Epithelial cell of proximal tubule (primary cell): ENCODE measurements at regions not wholly inside any gene's neighbourhood (a gene's known extent, or its start where the extent isn't known, plus 50 kb on each side); places are given as distances from the start of the nearest gene placed in this dataset.

Experiments used
- DNase-seq: peaks from one replicate; pipeline ENCODE4 v3.0.0-alpha.2; 2011; ENCODE audit warnings: low read depth
- H3K4me3 ChIP-seq: 2 replicates; pipeline ENCODE4 v1.5.1; 2011; ENCODE audit warnings: low read depth, mild to moderate bottlenecking, low read length
- CTCF ChIP-seq: conservative IDR thresholded peaks from 2 replicates; pipeline ENCODE4 v1.5.1; 2012; ENCODE audit warnings: low read depth, mild to moderate bottlenecking, low read length

GRCh38 chr15:25106209-25106608, 151.4 kb downstream of the SNRPN start:
- TF ChIP-seq CTCF, result no peak
- H3K4me3 ChIP-seq, result no peak overlapping the region
- no peak for DNase-seq

DNA sequence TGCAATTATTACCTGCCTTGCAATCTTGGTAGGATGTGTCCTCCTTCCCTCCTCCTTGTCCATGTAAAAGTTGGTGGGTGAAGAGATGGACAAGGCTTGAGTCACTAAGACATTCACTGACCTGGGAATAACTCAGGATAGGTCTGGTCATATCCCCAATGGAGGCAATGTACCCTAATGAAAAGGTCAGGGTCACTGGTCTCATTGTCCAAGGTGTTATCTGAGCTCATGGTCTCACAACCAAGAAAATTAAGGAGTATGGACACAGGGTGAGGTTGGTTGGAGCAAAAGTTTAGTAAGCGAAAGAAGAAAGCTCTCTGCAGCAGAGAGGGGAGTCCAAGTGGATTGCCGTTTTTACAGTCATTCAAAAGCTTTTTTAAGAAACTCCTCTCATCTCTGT, 179.0 kb downstream of the SNRPN start:
- no peak for TF ChIP-seq CTCF
- no peak for DNase-seq
- H3K4me3 ChIP-seq, result no peak overlapping the region

- TF ChIP-seq CTCF, result peak; percentile 33
- H3K4me3 ChIP-seq, result no peak overlapping the region
- no peak for DNase-seq
Measured at GRCh38 chr15:25134546-25134945, 179.8 kb downstream of the SNRPN start.

DNA sequence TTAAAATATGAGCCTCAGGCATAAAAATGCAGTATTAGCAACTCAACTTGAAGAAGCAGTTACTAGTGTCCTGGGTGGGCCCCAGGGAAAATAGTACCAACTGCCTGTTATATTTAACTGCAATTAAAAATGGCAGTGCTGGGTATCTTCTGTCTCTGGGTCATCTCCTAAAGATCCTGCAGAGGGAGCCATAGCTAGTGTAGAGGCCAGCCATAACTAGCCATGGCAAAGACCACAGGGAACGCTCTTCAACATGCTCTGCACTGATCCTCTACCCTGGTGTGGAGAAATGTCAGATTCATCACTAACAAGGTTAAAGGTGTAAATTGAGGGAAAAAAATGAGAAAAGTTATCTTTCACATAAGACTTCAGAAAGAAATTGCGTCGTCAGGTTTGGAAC, 181.3 kb downstream of the SNRPN start:
- DNase-seq, result no peak
- TF ChIP-seq CTCF, result peak; percentile 47
- no peak overlapping the region for H3K4me3 ChIP-seq

DNA sequence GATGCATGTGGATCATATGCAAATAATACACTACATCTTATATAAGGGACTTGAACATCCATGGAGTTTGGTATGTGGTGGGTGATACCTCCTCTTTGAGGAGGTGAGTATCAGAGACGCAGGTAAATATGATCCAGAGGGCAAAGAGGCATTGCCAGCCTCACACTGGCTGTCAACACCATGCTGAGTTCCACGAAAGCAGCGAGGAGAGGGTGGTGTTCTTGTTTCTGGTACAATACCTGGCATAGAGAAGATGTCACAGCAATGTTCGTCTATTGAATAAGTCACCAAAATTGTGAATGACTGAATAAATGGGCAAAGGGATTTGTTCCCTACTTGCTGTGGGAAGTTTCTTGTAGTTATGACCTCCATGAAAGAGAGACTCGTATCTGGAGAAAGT, 182.2 kb downstream of the SNRPN start:
- no peak overlapping the region for H3K4me3 ChIP-seq

GRCh38 chr15:25169318-25169717, 214.5 kb downstream of the SNRPN start:
- H3K4me3 ChIP-seq, result no peak overlapping the region
- no peak for TF ChIP-seq CTCF
- DNase-seq, result no peak

More for the DNA sequence above, 182.2 kb downstream of the SNRPN start:
- DNase-seq, result no peak
- no peak for TF ChIP-seq CTCF

GRCh38 chr15:25170113-25170731, 215.4 kb downstream of the SNRPN start:
- TF ChIP-seq CTCF, result no peak
- no peak for DNase-seq
- H3K4me3 ChIP-seq, result no peak overlapping the region
